Psoas muscle (tissue), 7 donors: ENCODE measurements at regions not wholly inside any gene's neighbourhood (a gene's known extent, or its start where the extent isn't known, plus 50 kb on each side); places are given as distances from the start of the nearest gene placed in this dataset.

Source experiments
- ATAC-seq, 4 donors: fragments of 200-7000 bp; cut with Tn5 transposase; one replicate each; pipeline ENCODE4 v1.9.1; 2020; ENCODE audit warnings: moderate library complexity in 3 of 4, mild to moderate bottlenecking in 2 of 4
- DNase-seq, 2 donors: peaks; one replicate each; pipeline ENCODE4 v3.0.0-alpha.2; 2020
- H3K27ac ChIP-seq: fragments of 200-600 bp; one replicate; pipeline ENCODE4 v1.8.0; 2022
- H3K27me3 ChIP-seq, 3 donors: fragments of 200-600 bp in 1 of 3; one replicate each; pipeline versions ENCODE4 v1.6.1 to v1.8.0; 2013 to 2022; ENCODE audit warnings: low read length in 2 of 3, mild to moderate bottlenecking in 2 of 3, moderate library complexity in 1 of 3; ENCODE audit not compliant: insufficient read depth in 3 of 3
- H3K36me3 ChIP-seq, 2 donors: fragments of 200-600 bp in 1 of 2; one replicate each; pipeline versions ENCODE4 v1.6.1 to v1.8.0; 2013 to 2022; ENCODE audit warnings: low read depth in 1 of 2, mild to moderate bottlenecking in 1 of 2, moderate library complexity in 1 of 2; ENCODE audit not compliant: insufficient read depth in 1 of 2
- H3K4me1 ChIP-seq: fragments of 200-600 bp; one replicate; pipeline ENCODE4 v1.8.0; 2022
- H3K4me3 ChIP-seq: fragments of 200-600 bp; one replicate; pipeline ENCODE4 v1.8.0; 2022; ENCODE audit warnings: mild to moderate bottlenecking
- H3K9me3 ChIP-seq: fragments of 200-600 bp; one replicate; pipeline ENCODE4 v1.8.0; 2022
- WGBS, 3 donors: extraction: QIAGEN DNeasy Blood & Tissue Kit; methylation state at CpG; one replicate each; pipeline versions ENCODE4 v1.1.6 to v1.1.7; 2013; 5-methylcytosine and 5-hydroxymethylcytosine counted together
- intact Hi-C, 2 donors: fragments of 100-400 bp; cut with DNase I; formaldehyde crosslinking; loops; one replicate each; pipeline versions ENCODE4 v1.11.0 to v1.14.2; 2022
- TF ChIP-seq, protein P1 (sequence below): fragments of 200-600 bp; IDR thresholded peaks from one replicate; pipeline ENCODE4 v1.8.0; 2022; ENCODE audit warnings: antibody characterized with exemption
- donor health status: healthy with polysubstance abuse.
- donor health status: DM: no; HTN: no; CAD: no; lungs with moderate emphysema.
- donor health status: Bipolar disorder and iron deficiency.
- donor health status: healthy.
- donor health status: DM: yes; HTN: yes; CAD: no.
- donor health status: DM: no; HTN: no; CAD: no.
- donor health status: DM: yes; HTN: yes; CAD: no.

DNA sequence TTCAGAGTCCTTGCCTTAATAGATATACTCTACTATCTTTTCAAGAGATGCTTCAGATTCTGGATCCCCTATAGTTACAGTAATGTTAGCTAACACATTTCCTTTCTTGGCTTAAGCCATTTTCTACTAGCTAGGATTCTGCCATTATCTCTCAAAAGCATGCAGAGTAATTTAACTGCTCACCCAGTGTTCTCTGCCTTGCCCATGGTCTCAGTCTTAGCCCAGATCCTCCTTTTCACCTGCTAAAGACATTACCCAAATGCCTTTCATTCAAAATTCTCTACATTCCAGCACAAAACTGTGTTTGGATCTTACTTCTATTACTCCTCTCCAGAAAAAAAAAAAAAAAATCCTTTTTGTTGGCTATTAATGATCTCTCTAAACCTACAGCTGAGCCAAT is 474.2 kb upstream of the LRRTM1 start:
- no peaks in the 10 kb centered on the region for H3K27me3 ChIP-seq
- intact Hi-C loops, result no loop called here
- no peak overlapping the region for H3K27ac ChIP-seq
- H3K4me1 ChIP-seq, result no peaks in the 10 kb centered on the region
- TF ChIP-seq, protein P1, sequence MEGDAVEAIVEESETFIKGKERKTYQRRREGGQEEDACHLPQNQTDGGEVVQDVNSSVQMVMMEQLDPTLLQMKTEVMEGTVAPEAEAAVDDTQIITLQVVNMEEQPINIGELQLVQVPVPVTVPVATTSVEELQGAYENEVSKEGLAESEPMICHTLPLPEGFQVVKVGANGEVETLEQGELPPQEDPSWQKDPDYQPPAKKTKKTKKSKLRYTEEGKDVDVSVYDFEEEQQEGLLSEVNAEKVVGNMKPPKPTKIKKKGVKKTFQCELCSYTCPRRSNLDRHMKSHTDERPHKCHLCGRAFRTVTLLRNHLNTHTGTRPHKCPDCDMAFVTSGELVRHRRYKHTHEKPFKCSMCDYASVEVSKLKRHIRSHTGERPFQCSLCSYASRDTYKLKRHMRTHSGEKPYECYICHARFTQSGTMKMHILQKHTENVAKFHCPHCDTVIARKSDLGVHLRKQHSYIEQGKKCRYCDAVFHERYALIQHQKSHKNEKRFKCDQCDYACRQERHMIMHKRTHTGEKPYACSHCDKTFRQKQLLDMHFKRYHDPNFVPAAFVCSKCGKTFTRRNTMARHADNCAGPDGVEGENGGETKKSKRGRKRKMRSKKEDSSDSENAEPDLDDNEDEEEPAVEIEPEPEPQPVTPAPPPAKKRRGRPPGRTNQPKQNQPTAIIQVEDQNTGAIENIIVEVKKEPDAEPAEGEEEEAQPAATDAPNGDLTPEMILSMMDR, result no peak
- H3K4me3 ChIP-seq, result no peak overlapping the region
- ATAC-seq (no peak), DNase-seq (no peak)
- no peaks in the 10 kb centered on the region for H3K9me3 ChIP-seq
- H3K36me3 ChIP-seq, result no peaks in the 10 kb centered on the region

DNA sequence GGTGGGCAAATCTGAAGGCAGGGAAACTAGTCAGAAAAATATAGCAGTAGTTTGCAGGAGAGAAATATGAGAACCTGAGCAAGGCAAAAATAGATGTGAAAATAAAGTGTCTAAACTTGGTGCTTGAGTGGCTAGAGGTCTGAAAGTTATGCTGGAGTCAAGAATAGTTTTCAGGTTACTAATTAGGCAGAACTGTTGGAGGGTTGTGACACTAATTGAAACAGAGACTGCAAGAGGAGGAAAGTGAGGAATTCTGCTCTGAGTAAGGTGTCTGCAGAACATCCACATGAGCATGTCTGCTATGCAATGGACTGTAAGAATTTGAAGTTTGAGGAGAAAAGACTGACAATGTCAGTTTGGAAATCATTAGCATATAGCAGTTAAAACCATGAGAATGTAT is 444.0 kb upstream of the LRRTM1 start:
- TF ChIP-seq, protein P1, result no peak
- Histone ChIP-seq H3K27me3 (no peaks in the 10 kb centered on the region), H3K4me3 (no peak overlapping the region), H3K36me3 (no peaks in the 10 kb centered on the region), H3K4me1 (no peaks in the 10 kb centered on the region), H3K9me3 (no peaks in the 10 kb centered on the region), H3K27ac (no peak overlapping the region)
- ATAC-seq (no peak), DNase-seq (no peak)
- intact Hi-C loops, result no loop called here

DNA sequence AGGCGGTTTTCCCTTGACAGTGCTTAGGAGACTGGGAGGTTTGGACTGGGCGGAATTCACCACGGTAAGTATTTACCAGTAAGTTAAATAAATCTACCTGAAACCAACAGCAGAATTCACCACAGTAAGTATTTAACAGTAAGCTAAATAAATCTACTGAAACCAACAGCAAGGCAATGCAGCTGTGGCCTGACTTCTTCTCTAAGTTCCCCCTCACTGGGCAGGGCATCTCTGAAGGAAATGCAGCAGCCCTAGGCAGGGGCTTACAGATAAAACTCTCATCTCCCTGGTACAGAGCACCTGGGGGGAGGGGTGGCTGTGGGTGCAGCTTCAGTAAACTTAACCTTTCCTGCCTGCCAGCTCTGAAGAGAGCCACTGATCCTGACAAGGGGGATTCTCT is 432.5 kb upstream of the LRRTM1 start:
- no peak overlapping the region for H3K4me3 ChIP-seq
- TF ChIP-seq, protein P1, result no peak
- H3K4me1 ChIP-seq, result no peaks in the 10 kb centered on the region
- ATAC-seq (no peak), DNase-seq (no peak)
- H3K9me3 ChIP-seq, result no peaks in the 10 kb centered on the region
- WGBS, 3 donors, result 86 to 90% (median 89%) methylated on average over 3 of the region's 3 CpGs
- intact Hi-C loops, result no loop called here
- H3K27ac ChIP-seq, result no peak overlapping the region
- no peaks in the 10 kb centered on the region for H3K36me3 ChIP-seq
- H3K27me3 ChIP-seq, result no peaks in the 10 kb centered on the region

DNA sequence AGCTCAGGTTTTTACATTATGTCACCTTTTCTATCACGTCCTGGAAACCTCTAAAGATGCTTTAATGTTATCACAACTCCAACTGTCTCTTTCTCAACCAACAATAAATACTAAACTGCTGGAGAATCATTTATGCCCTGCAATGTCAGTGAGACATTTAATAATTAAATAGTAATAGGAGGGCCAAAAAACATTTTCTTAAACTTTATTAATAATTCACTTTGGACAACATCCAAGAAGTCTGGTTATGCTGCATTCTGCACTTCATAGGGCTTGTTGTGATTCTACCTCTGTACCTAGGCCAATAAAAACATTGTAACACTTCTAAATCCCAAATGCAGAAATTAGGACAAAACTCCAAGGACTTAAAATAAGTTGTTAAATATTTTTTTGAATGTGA is 420.4 kb upstream of the LRRTM1 start:
- Histone ChIP-seq H3K4me3 (no peak overlapping the region), H3K36me3 (no peaks in the 10 kb centered on the region), H3K27me3 (no peaks in the 10 kb centered on the region), H3K4me1 (no peaks in the 10 kb centered on the region), H3K9me3 (no peaks in the 10 kb centered on the region), H3K27ac (no peak overlapping the region)
- 32 to 54% (median 32%) methylated on average over 1 of the region's 1 CpG for WGBS, 3 donors
- TF ChIP-seq, protein P1, result no peak
- ATAC-seq (no peak), DNase-seq (no peak)
- intact Hi-C loops, result no loop called here

DNA sequence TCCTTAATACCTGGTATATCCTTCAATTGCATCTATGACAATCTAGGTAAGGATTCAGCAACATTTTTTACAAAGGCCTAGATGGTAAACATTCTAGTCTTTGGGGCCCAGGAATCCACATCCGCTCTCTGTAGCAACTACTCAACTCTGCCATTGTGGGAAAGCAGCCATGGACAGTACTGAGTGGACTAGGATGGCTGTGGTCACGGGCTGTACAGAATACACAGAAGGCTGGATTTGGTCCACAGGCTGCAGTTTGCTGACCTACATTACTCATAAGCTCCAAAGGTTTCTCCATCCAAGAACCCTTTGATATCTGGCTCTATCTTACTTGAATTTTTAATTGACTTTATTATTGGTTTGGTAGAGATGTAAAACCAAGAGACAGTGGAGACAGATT is 418.3 kb upstream of the LRRTM1 start:
- TF ChIP-seq, protein P1, result no peak
- intact Hi-C loops, result no loop called here
- DNase-seq (no peak), ATAC-seq (no peak)
- Histone ChIP-seq H3K27ac (no peak overlapping the region), H3K27me3 (no peaks in the 10 kb centered on the region), H3K9me3 (no peaks in the 10 kb centered on the region), H3K4me1 (no peaks in the 10 kb centered on the region), H3K4me3 (no peak overlapping the region), H3K36me3 (no peaks in the 10 kb centered on the region)
- WGBS, 3 donors, result 77 to 81% (median 81%) methylated on average over 2 of the region's 2 CpGs
